Testis (tissue), 2 donors: ENCODE measurements at regions not wholly inside any gene's neighbourhood (a gene's known extent, or its start where the extent isn't known, plus 50 kb on each side); places are given as distances from the start of the nearest gene placed in this dataset.

Experiments
- POLR2A ChIP-seq: fragments of 450-650 bp; IDR thresholded peaks from one replicate; pipeline ENCODE4 v1.6.1; 2017; ENCODE audit warnings: antibody characterized with exemption, mild to moderate bottlenecking, moderate library complexity
- TF ChIP-seq, protein P1 (sequence below), 3 experiments: fragments of 450-650 bp in 2 of 3; fragments of 200-600 bp in 1 of 3; sonication (generic) in 1 of 3; IDR thresholded peaks; one replicate each; pipeline ENCODE4 v1.5.1; 2016 to 2019; ENCODE audit warnings: antibody characterized with exemption in 3 of 3, mild to moderate bottlenecking in 2 of 3, moderate library complexity in 1 of 3

DNA sequence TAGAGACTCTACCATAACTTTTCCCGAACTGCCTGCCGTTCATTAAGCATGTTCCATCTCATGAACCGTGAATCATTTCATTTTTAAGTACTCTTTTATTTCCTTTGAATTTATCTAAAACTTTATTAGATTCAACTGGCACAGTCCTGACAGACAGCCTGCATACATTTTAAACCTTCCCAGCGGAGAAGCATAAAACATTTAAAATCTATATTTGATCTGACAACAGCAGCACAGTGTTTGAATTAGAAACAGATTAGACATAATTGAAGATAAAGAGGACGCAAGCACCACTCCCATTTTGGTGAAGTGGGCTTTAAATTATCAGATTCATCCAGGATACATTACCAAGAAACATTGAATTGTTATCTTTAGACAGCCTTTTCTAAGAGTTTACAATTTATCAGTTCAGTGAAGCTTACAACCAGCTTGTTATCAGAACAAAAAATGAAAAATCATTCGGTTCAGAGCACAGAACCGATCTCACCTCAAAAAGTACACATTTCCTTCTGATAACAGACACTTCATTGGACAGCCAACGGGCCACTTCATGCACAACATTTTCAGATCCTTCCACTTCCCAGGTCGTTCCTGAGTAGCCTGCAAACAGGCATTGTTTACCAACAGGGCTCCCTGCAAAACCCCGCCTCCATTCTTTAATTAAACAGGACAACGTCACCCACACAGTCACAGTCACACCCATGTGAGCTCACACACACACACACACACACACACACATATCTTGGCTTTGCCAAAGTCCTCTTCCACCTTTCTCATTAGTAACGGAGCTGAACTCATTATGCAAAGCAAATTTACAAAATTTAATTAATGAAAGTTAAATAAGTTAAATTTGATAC lies 171.2 kb downstream of the SP3 start:
- TF ChIP-seq, protein P1, sequence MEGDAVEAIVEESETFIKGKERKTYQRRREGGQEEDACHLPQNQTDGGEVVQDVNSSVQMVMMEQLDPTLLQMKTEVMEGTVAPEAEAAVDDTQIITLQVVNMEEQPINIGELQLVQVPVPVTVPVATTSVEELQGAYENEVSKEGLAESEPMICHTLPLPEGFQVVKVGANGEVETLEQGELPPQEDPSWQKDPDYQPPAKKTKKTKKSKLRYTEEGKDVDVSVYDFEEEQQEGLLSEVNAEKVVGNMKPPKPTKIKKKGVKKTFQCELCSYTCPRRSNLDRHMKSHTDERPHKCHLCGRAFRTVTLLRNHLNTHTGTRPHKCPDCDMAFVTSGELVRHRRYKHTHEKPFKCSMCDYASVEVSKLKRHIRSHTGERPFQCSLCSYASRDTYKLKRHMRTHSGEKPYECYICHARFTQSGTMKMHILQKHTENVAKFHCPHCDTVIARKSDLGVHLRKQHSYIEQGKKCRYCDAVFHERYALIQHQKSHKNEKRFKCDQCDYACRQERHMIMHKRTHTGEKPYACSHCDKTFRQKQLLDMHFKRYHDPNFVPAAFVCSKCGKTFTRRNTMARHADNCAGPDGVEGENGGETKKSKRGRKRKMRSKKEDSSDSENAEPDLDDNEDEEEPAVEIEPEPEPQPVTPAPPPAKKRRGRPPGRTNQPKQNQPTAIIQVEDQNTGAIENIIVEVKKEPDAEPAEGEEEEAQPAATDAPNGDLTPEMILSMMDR (IDR thresholded peaks at IDR 0.05), result no peak
- no peak for TF ChIP-seq POLR2A
